GM21390 (cell line): ENCODE measurements at regions not wholly inside any gene's neighbourhood (a gene's known extent, or its start where the extent isn't known, plus 50 kb on each side); places are given as distances from the start of the nearest gene placed in this dataset.
"Not testable (repeated sequence)": the region's sequence is repeated elsewhere in the genome, so short reads cannot be mapped to it uniquely, and the experiment has no call there.

Experiments
- ATAC-seq: cut with Tn5 transposase; IDR thresholded peaks from one replicate; pipeline ENCODE4 v1.9.1; 2021; ENCODE audit not compliant: unreplicated experiment

- ATAC-seq: no peak
Measured at GRCh38 chr2:65749545-65749944, 317.1 kb upstream of the SPRED2 start.

GRCh38 chr2:65747875-65748274, 315.5 kb upstream of the SPRED2 start:
- ATAC-seq: not testable (repeated sequence)

GRCh38 chr2:65746931-65747675, 314.7 kb upstream of the SPRED2 start:
- no peak for ATAC-seq

GRCh38 chr2:65744477-65745200, 312.2 kb upstream of the SPRED2 start:
- no peak for ATAC-seq

DNA sequence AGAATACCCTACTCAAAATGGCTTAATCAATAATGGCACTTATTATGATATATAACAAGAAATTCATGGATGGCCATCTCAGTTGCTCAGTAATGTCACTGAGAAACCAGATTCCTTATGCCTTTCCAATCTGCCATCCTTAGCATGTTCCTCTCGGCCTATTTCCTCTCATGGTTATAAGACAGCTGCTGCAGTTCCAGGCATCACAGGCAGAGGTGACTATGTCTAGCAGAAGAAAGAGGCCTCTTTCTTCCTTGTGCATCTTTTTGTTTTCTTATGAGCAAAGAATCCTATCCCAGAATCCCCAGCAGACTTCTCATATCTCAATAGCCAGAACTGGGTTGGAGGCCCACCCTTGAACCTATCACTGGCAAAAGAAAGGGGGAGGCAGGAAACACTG, 310.6 kb upstream of the SPRED2 start:
- no peak for ATAC-seq

GRCh38 chr2:65739927-65740326, 307.5 kb upstream of the SPRED2 start:
- no peak for ATAC-seq

DNA sequence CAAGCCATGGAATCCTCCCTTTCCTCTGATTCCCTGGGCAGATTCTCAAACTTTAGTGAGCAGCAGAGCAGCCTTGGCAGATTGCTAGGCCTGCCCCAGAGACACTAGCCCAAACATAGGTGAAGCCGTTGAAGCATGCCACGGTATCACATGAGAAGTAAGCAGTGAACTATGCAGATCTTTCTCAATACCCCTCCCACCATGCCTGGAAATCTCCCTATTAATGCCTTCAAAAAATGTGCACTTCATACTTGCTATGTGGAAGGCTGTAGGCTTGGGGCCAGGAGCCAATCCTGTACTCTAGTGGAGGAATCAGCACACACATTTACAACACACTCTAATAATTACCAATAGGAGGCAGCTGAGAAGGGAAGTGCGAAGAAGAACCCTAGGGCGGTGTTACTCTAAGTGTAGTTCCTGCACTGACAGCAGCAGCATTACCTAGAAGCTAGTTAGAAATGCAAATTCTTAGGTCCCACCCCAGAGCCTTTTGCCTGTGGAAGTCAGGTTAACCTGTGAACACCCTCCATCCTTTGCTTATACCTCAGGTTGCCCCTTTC, 305.1 kb upstream of the SPRED2 start:
- no peak for ATAC-seq

DNA sequence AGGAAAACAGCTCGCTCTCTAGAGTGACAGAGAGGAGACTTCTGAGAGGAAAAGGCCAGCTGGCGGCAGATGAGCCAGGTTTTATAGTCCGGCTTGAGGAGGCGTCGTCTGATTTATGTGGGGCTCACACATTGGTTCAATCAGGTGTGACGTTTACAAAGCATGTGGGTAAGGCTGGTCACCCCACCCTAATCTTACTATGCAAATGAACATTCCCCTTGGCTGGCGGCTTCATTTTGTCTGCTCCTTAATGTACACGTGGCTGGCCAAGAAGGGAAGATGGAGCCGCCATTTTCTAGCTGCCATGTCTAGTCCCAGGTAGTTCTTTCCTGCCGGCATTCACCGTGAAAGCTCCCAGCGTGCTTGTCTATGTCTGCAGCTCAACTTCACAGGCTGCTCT, 299.1 kb upstream of the SPRED2 start:
- ATAC-seq: no peak

DNA sequence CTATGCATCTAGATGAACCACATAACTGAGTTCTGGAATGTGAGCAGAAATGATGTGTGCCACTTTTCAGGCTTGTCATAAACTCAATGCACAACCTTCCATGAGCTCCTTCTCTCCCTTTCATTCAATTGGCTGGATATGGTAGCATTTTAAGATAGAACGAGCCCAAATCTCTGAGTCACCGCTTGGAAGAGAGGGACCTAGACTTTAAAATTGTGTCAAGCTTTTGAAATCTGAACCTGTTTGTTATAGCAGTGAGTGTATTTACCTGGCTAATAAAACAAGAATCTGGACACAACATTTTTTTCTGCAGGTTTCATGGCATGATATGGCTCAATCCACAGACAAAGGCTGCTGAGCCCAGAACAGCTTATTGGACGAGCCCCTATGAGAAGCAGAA, 297.8 kb upstream of the SPRED2 start:
- no peak for ATAC-seq

- ATAC-seq: no peak
Measured at GRCh38 chr2:65729246-65729645, 296.8 kb upstream of the SPRED2 start.

DNA sequence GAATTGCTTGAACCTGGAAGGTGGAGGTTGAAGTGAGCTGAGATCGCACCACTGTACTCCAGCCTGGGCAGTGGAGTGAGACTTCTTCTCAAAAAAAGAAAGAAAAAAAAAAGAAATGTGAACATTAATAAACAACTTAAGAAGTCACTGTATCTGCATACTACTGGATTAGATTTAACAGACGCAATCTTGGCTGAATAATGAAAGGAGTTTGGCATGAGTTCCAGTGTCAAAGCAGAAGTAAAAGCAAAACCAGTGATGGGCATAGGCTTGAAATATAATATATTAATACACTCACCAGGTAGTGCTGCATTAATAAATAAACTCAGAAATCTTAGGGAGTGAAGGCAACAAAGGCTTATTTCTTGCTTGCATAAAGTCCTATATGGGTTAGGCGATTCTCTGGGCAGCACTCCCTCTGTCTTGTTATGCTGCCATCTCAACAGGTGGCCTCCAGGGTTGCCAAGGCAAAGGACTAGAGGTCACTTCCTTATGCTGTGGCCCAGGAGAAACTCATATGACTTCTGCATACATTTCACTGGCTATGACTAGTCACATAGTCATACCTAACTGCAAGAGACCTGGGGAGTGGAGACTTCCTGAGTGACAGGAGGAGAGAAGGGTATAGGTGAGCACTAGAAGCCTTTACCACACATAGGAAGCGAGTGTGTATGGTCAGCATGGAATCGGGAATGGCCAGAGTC, 296.2 kb upstream of the SPRED2 start:
- no peak for ATAC-seq

GRCh38 chr2:65727816-65728215, 295.4 kb upstream of the SPRED2 start:
- no peak for ATAC-seq

- no peak for ATAC-seq
Measured at GRCh38 chr2:65727381-65727780, 295.0 kb upstream of the SPRED2 start.

GRCh38 chr2:65724752-65725151, 292.4 kb upstream of the SPRED2 start:
- no peak for ATAC-seq

DNA sequence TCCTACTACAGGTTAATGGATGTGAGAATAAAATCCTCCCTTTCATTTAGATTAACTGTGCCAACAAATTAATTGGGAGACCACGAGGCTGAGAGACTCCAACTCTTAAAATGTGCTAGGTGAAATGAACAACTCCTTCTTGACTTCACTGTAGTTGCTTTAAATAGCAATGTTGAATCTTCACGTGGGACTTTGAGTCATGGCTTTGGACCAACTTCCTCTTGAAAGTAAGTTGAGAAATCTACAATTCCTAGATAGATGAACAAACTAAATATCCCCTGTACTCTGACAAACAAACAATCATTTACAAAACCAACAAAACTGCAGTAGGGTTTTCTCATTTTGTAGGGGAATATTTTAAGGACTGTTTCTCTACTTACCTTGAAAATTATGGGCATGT, 291.9 kb upstream of the SPRED2 start:
- ATAC-seq: no peak

- no peak for ATAC-seq
Measured at GRCh38 chr2:65722028-65722778, 289.8 kb upstream of the SPRED2 start.

DNA sequence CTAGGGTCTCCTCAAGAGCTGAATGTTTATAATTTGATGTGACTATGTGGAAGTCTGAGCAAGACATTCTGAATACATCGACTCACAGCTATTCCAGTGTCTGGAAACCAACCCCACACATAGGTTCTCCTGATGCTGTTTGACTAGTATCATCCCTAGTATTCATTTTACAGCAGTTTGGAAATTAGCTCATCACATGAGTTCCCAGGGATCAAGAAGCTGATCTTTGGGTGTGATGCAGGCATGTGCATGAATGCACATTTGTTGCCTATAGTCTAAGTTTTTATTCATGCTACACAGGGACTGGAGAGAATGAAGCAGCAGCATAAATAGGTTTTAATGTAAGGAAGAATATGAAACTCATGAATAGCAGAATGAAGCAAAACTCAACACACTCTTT, 284.3 kb upstream of the SPRED2 start:
- ATAC-seq: no peak

- no peak for ATAC-seq
Measured at GRCh38 chr2:65715323-65715722, 282.9 kb upstream of the SPRED2 start.

GRCh38 chr2:65714866-65715265, 282.5 kb upstream of the SPRED2 start:
- no peak for ATAC-seq

DNA sequence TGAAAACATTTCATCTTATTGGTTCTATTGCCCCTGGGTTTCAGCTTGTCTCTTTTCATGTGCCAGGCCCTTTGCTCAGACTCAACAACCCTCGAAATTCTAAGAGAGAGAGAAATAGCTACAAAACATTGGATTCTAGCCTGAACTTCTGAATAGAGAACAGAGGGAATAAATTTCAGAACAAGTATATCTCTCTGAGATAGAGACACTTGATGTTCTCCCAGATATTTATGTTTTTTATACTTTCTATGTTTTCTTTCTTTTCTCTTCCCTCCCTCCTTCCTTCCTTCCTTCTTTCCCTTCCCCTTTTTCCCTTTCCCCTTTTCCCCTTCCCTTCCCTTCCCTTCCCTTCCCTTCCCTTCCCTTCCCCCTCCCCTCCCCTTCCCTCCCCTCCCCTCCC, 279.5 kb upstream of the SPRED2 start:
- ATAC-seq: no peak

- ATAC-seq: no peak
Measured at GRCh38 chr2:65710779-65711295, 278.4 kb upstream of the SPRED2 start.
